ENCODE measurements at regions not wholly inside any gene's neighbourhood (a gene's known extent, or its start where the extent isn't known, plus 50 kb on each side); places are given as distances from the start of the nearest gene placed in this dataset.

DNA sequence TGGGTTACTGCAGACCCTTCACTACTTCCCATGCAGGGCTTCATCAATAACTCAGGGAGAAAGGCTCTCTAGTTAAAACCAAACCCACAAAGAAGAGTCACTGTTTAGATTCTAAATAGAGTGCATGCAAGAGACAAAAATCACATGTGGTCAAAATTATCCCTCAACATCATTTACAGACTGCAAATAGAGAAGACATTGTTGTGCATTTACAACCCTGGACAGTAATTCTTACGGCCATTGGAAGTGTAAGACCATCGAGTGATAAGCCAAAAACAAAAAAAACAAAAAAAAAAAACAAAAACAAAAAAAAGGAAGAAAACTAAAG, 93.4 kb downstream of the RASSF10 start:
- no peak overlapping the region for H3K4ac ChIP-seq (replicated peaks; ENCODE audit: insufficient read length, low read depth, low read length)
- no peak overlapping the region for H3K4me3 ChIP-seq (ENCODE audit: extremely low read depth in 1 of 4, insufficient read depth in 2 of 4, low read depth in 3 of 4, low read length in 4 of 4)
- H3K56ac ChIP-seq (replicated peaks; ENCODE audit: insufficient read length, low read depth, low read length) = no peak overlapping the region
- no peak overlapping the region for H3K23ac ChIP-seq (ENCODE audit: insufficient read length)
- no peak overlapping the region for H2BK5ac ChIP-seq (ENCODE audit: low read depth, low read length)
- no peak overlapping the region for H2BK120ac ChIP-seq (replicated peaks; ENCODE audit: low read depth, low read length)
- H3K36me3 ChIP-seq (ENCODE audit: control insufficient read depth in 2 of 4, insufficient read depth in 4 of 4, low read length in 3 of 4) = no peaks in the 10 kb centered on the region
- H2AFZ ChIP-seq (ENCODE audit: low read length) = no peak overlapping the region
- no peak overlapping the region for H2BK15ac ChIP-seq (ENCODE audit: low read length)
- no peaks in the 10 kb centered on the region for H3K27me3 ChIP-seq (replicated peaks in 1 of 4; ENCODE audit: control insufficient read depth in 3 of 4, extremely low read depth in 1 of 4, insufficient read depth in 3 of 4, low read length in 3 of 4)
- DNase-seq (ENCODE audit: low read depth in 1 of 2, low spot score in 2 of 2) (no peak), FAIRE-seq (no peak)
- ChIA-PET CTCF (ENCODE audit: partially characterized antibody) (interaction anchor here (0.8 kb wide), 1 partner anchor 79 kb away, joined by 3 read pairs; no protein-coding TSS in a partner anchor), POLR2A (ENCODE audit: partially characterized antibody) (no interaction called here)
- H2BK12ac ChIP-seq (ENCODE audit: low read depth, low read length) = no peak overlapping the region
- no peak overlapping the region for H4K91ac ChIP-seq (replicated peaks; ENCODE audit: insufficient read length, low read length)
- no peaks in the 10 kb centered on the region for H3K23me2 ChIP-seq (ENCODE audit: low read depth, low read length)
- peak overlapping the region; percentile 1 to 47; a peak in 2 of 4 replicates for H3K4me2 ChIP-seq (ENCODE audit: insufficient read depth in 1 of 2, low read depth in 2 of 2, low read length in 2 of 2)
- TF ChIP-seq GTF2F1 (IDR thresholded peaks at IDR 0.05; ENCODE audit: borderline replicate concordance, low read depth, low read length) (no peak), POLR2A (IDR thresholded peaks at IDR 0.05; ENCODE audit: control extremely low read depth in 1 of 2, low read depth in 2 of 2, low read length in 2 of 2) (no peak), CHD1 (IDR thresholded peaks at IDR 0.05; ENCODE audit: low read depth, low read length) (no peak), POU5F1 (IDR thresholded peaks at IDR 0.05; ENCODE audit: low read depth, low read length) (no peak), RXRA (IDR thresholded peaks at IDR 0.05; ENCODE audit: insufficient read depth, low read depth, low read length) (no peak), POLR2AphosphoS5 (IDR thresholded peaks at IDR 0.05; ENCODE audit: low read depth, low read length) (no peak), SIN3A (conservative IDR thresholded peaks at IDR 0.05 in 1 of 2, IDR thresholded peaks at IDR 0.05 in 1 of 2; ENCODE audit: low read depth in 1 of 2, low read length in 2 of 2) (no peak), HDAC6 (IDR thresholded peaks at IDR 0.05; ENCODE audit: low read depth, low read length) (no peak), TBP (IDR thresholded peaks at IDR 0.05; ENCODE audit: low read depth, low read length) (no peak), TEAD4 (IDR thresholded peaks at IDR 0.05; ENCODE audit: low read depth, low read length) (no peak), SP1 (IDR thresholded peaks at IDR 0.05; ENCODE audit: low read depth, low read length) (no peak), RFX5 (IDR thresholded peaks at IDR 0.05; ENCODE audit: borderline replicate concordance, low read depth, low read length) (no peak), EGR1 (IDR thresholded peaks at IDR 0.05; ENCODE audit: borderline replicate concordance, low read depth, low read length) (no peak), MAFK (IDR thresholded peaks at IDR 0.05; ENCODE audit: low read depth, low read length) (no peak), CBX5 (IDR thresholded peaks at IDR 0.05; ENCODE audit: low read depth, low read length) (no peak), ASH2L (IDR thresholded peaks at IDR 0.05; ENCODE audit: low read length) (no peak)
- 75% methylated on average over 2 of the region's 2 CpGs; no CpG with 5 or more reads in 1 of the 2 experiments for WGBS, 2 experiments (ENCODE audit: extremely low coverage in 1 of 2, insufficient coverage in 1 of 2, insufficient read length in 1 of 2, insufficient replicate concordance in 2 of 2, low coverage in 1 of 2, low lambda C conversion rate in 2 of 2, missing lambda C conversion rate in 1 of 2)
- H3K27ac ChIP-seq (ENCODE audit: low read depth, low read length) = no peak overlapping the region
- no peak overlapping the region for H4K5ac ChIP-seq (ENCODE audit: insufficient read length, low read depth, low read length)
- H2AK5ac ChIP-seq (ENCODE audit: low read depth, low read length) = no peak overlapping the region
- H3K4me1 ChIP-seq (replicated peaks in 1 of 4; ENCODE audit: control insufficient read depth in 3 of 4, insufficient read depth in 4 of 4, low read length in 3 of 4) = peaks cover 0 to 7% (median 4%) of the 10 kb centered on the region in 4 experiments; a peak in 5 of 7 replicates
- H4K8ac ChIP-seq (ENCODE audit: extremely low read depth, insufficient read depth, low read length) = no peak overlapping the region
- no peak overlapping the region for H3K18ac ChIP-seq (ENCODE audit: extremely low read depth, low read length)
- no peaks in the 10 kb centered on the region for H3K9me3 ChIP-seq (ENCODE audit: insufficient read depth in 2 of 2, low read depth in 1 of 2, low read length in 1 of 2)
- H3K9ac ChIP-seq (replicated peaks in 1 of 4; ENCODE audit: extremely low read depth in 1 of 4, low read depth in 3 of 4, low read length in 3 of 4) = no peak overlapping the region
- no peaks in the 10 kb centered on the region for H3K79me1 ChIP-seq (ENCODE audit: low read depth, low read length)
- H4K20me1 ChIP-seq (replicated peaks in 1 of 2; ENCODE audit: control insufficient read depth in 1 of 2, insufficient read depth in 2 of 2, low read length in 2 of 2) = no peaks in the 10 kb centered on the region
- H3K79me2 ChIP-seq (ENCODE audit: control insufficient read depth in 1 of 2, insufficient read depth in 2 of 2, low read length in 2 of 2) = no peaks in the 10 kb centered on the region
- no peak overlapping the region for H3K14ac ChIP-seq (ENCODE audit: insufficient read length)
- no peak overlapping the region for H2BK20ac ChIP-seq (ENCODE audit: low read length)
